ENCODE measurements at regions not wholly inside any gene's neighbourhood (a gene's known extent, or its start where the extent isn't known, plus 50 kb on each side); places are given as distances from the start of the nearest gene placed in this dataset.

GRCh38 chr3:107884028-107884427 lies 206.8 kb downstream of the CD47 start:
- Histone ChIP-seq H3K36me3 (ENCODE audit: control insufficient read depth in 2 of 3, insufficient read depth in 3 of 3, low read length in 3 of 3) (no peaks in the 10 kb centered on the region), H3K27me3 (ENCODE audit: control insufficient read depth in 2 of 2, insufficient read depth in 2 of 2, low read length in 2 of 2) (no peaks in the 10 kb centered on the region), H3K9me3 (ENCODE audit: control insufficient read depth in 2 of 3, low read length in 3 of 3) (no peaks in the 10 kb centered on the region), H3K27ac (ENCODE audit: low read depth, low read length) (no peak overlapping the region), H3K4me1 (ENCODE audit: control insufficient read depth in 2 of 2, insufficient read depth in 2 of 2, low read length in 2 of 2) (no peaks in the 10 kb centered on the region), H3K4me3 (ENCODE audit: low read length) (no peak overlapping the region)
- ChIA-PET CTCF (no interaction called here), POLR2A (no interaction called here)
- H3K9me3 Mint-ChIP-seq: peaks cover 0 to 4% (median under 1%) of the 10 kb centered on the region in 11 donors
- ATAC-seq (no peak), DNase-seq (no peak)
- H3K4me1 Mint-ChIP-seq: no peaks in the 10 kb centered on the region
- no peak overlapping the region for H3K4me3 Mint-ChIP-seq
- H3K27me3 Mint-ChIP-seq: peaks cover 0 to 2% (median under 1%) of the 10 kb centered on the region in 5 donors
- no peak overlapping the region for H3K27ac Mint-ChIP-seq
- peaks cover 0 to 1% (median 0%) of the 10 kb centered on the region in 5 donors for H3K36me3 Mint-ChIP-seq
- intact Hi-C loops (cut with micrococcal nuclease): no loop called here

- Mint-ChIP-seq H3K9me3 (peaks cover 0 to 2% (median 0%) of the 10 kb centered on the region in 11 donors), H3K36me3 (no peaks in the 10 kb centered on the region)
Measured at GRCh38 chr3:107882881-107883280, 207.9 kb downstream of the CD47 start.

GRCh38 chr3:107882261-107882660 lies 208.6 kb downstream of the CD47 start:
- ChIA-PET CTCF (no interaction called here), POLR2A (no interaction called here)
- no peaks in the 10 kb centered on the region for H3K4me1 ChIP-seq (ENCODE audit: control insufficient read depth in 2 of 2, insufficient read depth in 2 of 2, low read length in 2 of 2)
- no peaks in the 10 kb centered on the region for H3K9me3 ChIP-seq (ENCODE audit: control insufficient read depth in 2 of 3, low read length in 3 of 3)
- no peak overlapping the region for H3K4me3 ChIP-seq (ENCODE audit: low read length)
- Mint-ChIP-seq H3K9me3 (peaks cover 0 to 2% (median 0%) of the 10 kb centered on the region in 11 donors), H3K36me3 (no peaks in the 10 kb centered on the region), H3K27me3 (peaks cover 0 to 2% (median 0%) of the 10 kb centered on the region in 5 donors), H3K27ac (no peak overlapping the region), H3K4me3 (no peak overlapping the region), H3K4me1 (no peaks in the 10 kb centered on the region)
- H3K36me3 ChIP-seq (ENCODE audit: control insufficient read depth in 2 of 3, insufficient read depth in 3 of 3, low read length in 3 of 3): no peaks in the 10 kb centered on the region
- ATAC-seq (no peak), DNase-seq (no peak)
- intact Hi-C loops (cut with micrococcal nuclease): no loop called here
- H3K27ac ChIP-seq (ENCODE audit: low read depth, low read length): no peak overlapping the region
- H3K27me3 ChIP-seq (ENCODE audit: control insufficient read depth in 2 of 2, insufficient read depth in 2 of 2, low read length in 2 of 2): no peaks in the 10 kb centered on the region

More at GRCh38 chr3:107882881-107883280, 207.9 kb downstream of the CD47 start:
- no peak overlapping the region for H3K4me3 ChIP-seq (ENCODE audit: low read length)
- Mint-ChIP-seq H3K4me3 (no peak overlapping the region), H3K27ac (no peak overlapping the region), H3K4me1 (no peaks in the 10 kb centered on the region), H3K27me3 (peaks cover 0 to 2% (median 0%) of the 10 kb centered on the region in 5 donors)
- intact Hi-C loops (cut with micrococcal nuclease): no loop called here
- CTCF ChIA-PET: no interaction called here
- POLR2A ChIA-PET: no interaction called here
- no peak for DNase-seq
- no peaks in the 10 kb centered on the region for H3K9me3 ChIP-seq (ENCODE audit: control insufficient read depth in 2 of 3, low read length in 3 of 3)
- H3K27me3 ChIP-seq (ENCODE audit: control insufficient read depth in 2 of 2, insufficient read depth in 2 of 2, low read length in 2 of 2): no peaks in the 10 kb centered on the region
- ATAC-seq: no peak
- no peaks in the 10 kb centered on the region for H3K36me3 ChIP-seq (ENCODE audit: control insufficient read depth in 2 of 3, insufficient read depth in 3 of 3, low read length in 3 of 3)
- H3K4me1 ChIP-seq (ENCODE audit: control insufficient read depth in 2 of 2, insufficient read depth in 2 of 2, low read length in 2 of 2): no peaks in the 10 kb centered on the region
- no peak overlapping the region for H3K27ac ChIP-seq (ENCODE audit: low read depth, low read length)

- Mint-ChIP-seq H3K4me1 (no peaks in the 10 kb centered on the region), H3K27me3 (peaks cover 0 to 2% (median 0%) of the 10 kb centered on the region in 5 donors), H3K36me3 (no peaks in the 10 kb centered on the region), H3K27ac (no peak overlapping the region), H3K9me3 (peaks cover 0 to 2% (median 0%) of the 10 kb centered on the region in 11 donors), H3K4me3 (no peak overlapping the region)
- Histone ChIP-seq H3K4me1 (ENCODE audit: control insufficient read depth in 2 of 2, insufficient read depth in 2 of 2, low read length in 2 of 2) (no peaks in the 10 kb centered on the region), H3K9me3 (ENCODE audit: control insufficient read depth in 2 of 3, low read length in 3 of 3) (no peaks in the 10 kb centered on the region), H3K27ac (ENCODE audit: low read depth, low read length) (no peak overlapping the region), H3K36me3 (ENCODE audit: control insufficient read depth in 2 of 3, insufficient read depth in 3 of 3, low read length in 3 of 3) (no peaks in the 10 kb centered on the region), H3K27me3 (ENCODE audit: control insufficient read depth in 2 of 2, insufficient read depth in 2 of 2, low read length in 2 of 2) (no peaks in the 10 kb centered on the region), H3K4me3 (ENCODE audit: low read length) (no peak overlapping the region)
- ATAC-seq (no peak), DNase-seq (no peak)
- ChIA-PET CTCF (no interaction called here), POLR2A (no interaction called here)
- intact Hi-C loops (cut with micrococcal nuclease): no loop called here
Measured at GRCh38 chr3:107881509-107881908, 209.3 kb downstream of the CD47 start.

GRCh38 chr3:107880702-107881101 lies 210.1 kb downstream of the CD47 start:
- H3K27ac Mint-ChIP-seq: no peak overlapping the region
- no peaks in the 10 kb centered on the region for H3K36me3 ChIP-seq (ENCODE audit: control insufficient read depth in 2 of 3, insufficient read depth in 3 of 3, low read length in 3 of 3)
- H3K4me3 Mint-ChIP-seq: no peak overlapping the region
- peaks cover 0 to 2% (median 0%) of the 10 kb centered on the region in 11 donors for H3K9me3 Mint-ChIP-seq
- H3K4me1 Mint-ChIP-seq: no peaks in the 10 kb centered on the region
- H3K4me3 ChIP-seq (ENCODE audit: low read length): no peak overlapping the region
- intact Hi-C loops (cut with micrococcal nuclease): no loop called here
- no peak for DNase-seq
- H3K27ac ChIP-seq (ENCODE audit: low read depth, low read length): no peak overlapping the region
- peaks cover 0 to 2% (median 0%) of the 10 kb centered on the region in 5 donors for H3K27me3 Mint-ChIP-seq
- no peak for ATAC-seq
- no peaks in the 10 kb centered on the region for H3K9me3 ChIP-seq (ENCODE audit: control insufficient read depth in 2 of 3, low read length in 3 of 3)
- ChIA-PET POLR2A (no interaction called here), CTCF (no interaction called here)
- no peaks in the 10 kb centered on the region for H3K27me3 ChIP-seq (ENCODE audit: control insufficient read depth in 2 of 2, insufficient read depth in 2 of 2, low read length in 2 of 2)
- no peaks in the 10 kb centered on the region for H3K36me3 Mint-ChIP-seq
- H3K4me1 ChIP-seq (ENCODE audit: control insufficient read depth in 2 of 2, insufficient read depth in 2 of 2, low read length in 2 of 2): no peaks in the 10 kb centered on the region

- POLR2A ChIA-PET: no interaction called here
- no peaks in the 10 kb centered on the region for H3K4me1 ChIP-seq (ENCODE audit: control insufficient read depth in 2 of 2, insufficient read depth in 2 of 2, low read length in 2 of 2)
- H3K27me3 ChIP-seq (ENCODE audit: control insufficient read depth in 2 of 2, insufficient read depth in 2 of 2, low read length in 2 of 2): no peaks in the 10 kb centered on the region
- no peak overlapping the region for H3K4me3 ChIP-seq (ENCODE audit: low read length)
- Mint-ChIP-seq H3K36me3 (no peaks in the 10 kb centered on the region), H3K9me3 (no peaks in the 10 kb centered on the region), H3K4me1 (no peaks in the 10 kb centered on the region), H3K4me3 (no peak overlapping the region), H3K27ac (no peak overlapping the region), H3K27me3 (peaks cover 0 to 2% (median 0%) of the 10 kb centered on the region in 5 donors)
- no peak overlapping the region for H3K27ac ChIP-seq (ENCODE audit: low read depth, low read length)
- intact Hi-C loops (cut with micrococcal nuclease): no loop called here
- ATAC-seq (no peak), DNase-seq (no peak)
- no peaks in the 10 kb centered on the region for H3K36me3 ChIP-seq (ENCODE audit: control insufficient read depth in 2 of 3, insufficient read depth in 3 of 3, low read length in 3 of 3)
- CTCF ChIA-PET: no interaction called here
- no peaks in the 10 kb centered on the region for H3K9me3 ChIP-seq (ENCODE audit: control insufficient read depth in 2 of 3, low read length in 3 of 3)
Measured at GRCh38 chr3:107877936-107878335, 212.9 kb downstream of the CD47 start.

- no peak overlapping the region for H3K4me3 Mint-ChIP-seq
- ChIA-PET CTCF (no interaction called here), POLR2A (no interaction called here)
- Histone ChIP-seq H3K36me3 (ENCODE audit: control insufficient read depth in 2 of 3, insufficient read depth in 3 of 3, low read length in 3 of 3) (no peaks in the 10 kb centered on the region), H3K4me3 (ENCODE audit: low read length) (no peak overlapping the region), H3K9me3 (ENCODE audit: control insufficient read depth in 2 of 3, low read length in 3 of 3) (no peaks in the 10 kb centered on the region), H3K4me1 (ENCODE audit: control insufficient read depth in 2 of 2, insufficient read depth in 2 of 2, low read length in 2 of 2) (no peaks in the 10 kb centered on the region), H3K27ac (ENCODE audit: low read depth, low read length) (no peak overlapping the region), H3K27me3 (ENCODE audit: control insufficient read depth in 2 of 2, insufficient read depth in 2 of 2, low read length in 2 of 2) (no peaks in the 10 kb centered on the region)
- peaks cover 0 to 2% (median 0%) of the 10 kb centered on the region in 7 donors for H3K4me1 Mint-ChIP-seq
- ATAC-seq: no peak
- DNase-seq: no peak
- H3K36me3 Mint-ChIP-seq: no peaks in the 10 kb centered on the region
- intact Hi-C loops (cut with micrococcal nuclease): no loop called here
- H3K27ac Mint-ChIP-seq: no peak overlapping the region
- H3K9me3 Mint-ChIP-seq: peaks cover 0 to 4% (median 0%) of the 10 kb centered on the region in 11 donors
- peaks cover 0 to 8% (median 5%) of the 10 kb centered on the region in 5 donors for H3K27me3 Mint-ChIP-seq
Measured at GRCh38 chr3:107870943-107871638, 219.7 kb downstream of the CD47 start.

All from naive thymus-derived CD4-positive, alpha-beta T cell (primary cell).